AG04450 (cell line): ENCODE measurements at regions not wholly inside any gene's neighbourhood (a gene's known extent, or its start where the extent isn't known, plus 50 kb on each side); places are given as distances from the start of the nearest gene placed in this dataset.
"Not testable (repeated sequence)": the region's sequence is repeated elsewhere in the genome, so short reads cannot be mapped to it uniquely, and the experiment has no call there.

ENCODE experiments used
- CTCF ChIA-PET: fragments of 300-600, 350-600 bp; formaldehyde crosslinking; extraction: SDS; loops from one replicate; lab custom pipeline; 2022; ENCODE audit warnings: antibody characterized with exemption, inconsistent platforms; lab: Charles Lee
- POLR2A ChIA-PET: fragments of 350-600 bp; formaldehyde crosslinking; extraction: SDS; loops from one replicate; lab custom pipeline; 2021; ENCODE audit warnings: antibody characterized with exemption, inconsistent platforms; lab: Yijun Ruan, JAX
- DNase-seq: peaks from one replicate; pipeline ENCODE4 v3.0.0-alpha.2; 2011; ENCODE audit warnings: low read depth, low spot score
- H3K27ac ChIP-seq: one replicate; pipeline ENCODE4 v1.5.1; 2012; ENCODE audit warnings: low read depth, low read length, control low read depth
- H3K27me3 ChIP-seq: one replicate; pipeline ENCODE4 v1.6.0; 2012; ENCODE audit warnings: low read length; ENCODE audit not compliant: control insufficient read depth, insufficient read depth
- H3K4me3 ChIP-seq: 2 replicates; pipeline ENCODE4 v1.5.1; 2011; ENCODE audit warnings: mild to moderate bottlenecking, low read depth, low read length, control low read depth
- H3K9me3 ChIP-seq: 2 replicates; pipeline ENCODE4 v1.5.1; 2012; ENCODE audit warnings: low read length; ENCODE audit not compliant: control insufficient read depth, insufficient read depth
- CTCF ChIP-seq: IDR thresholded peaks from 2 replicates; pipeline ENCODE4 v1.5.1; 2011; ENCODE audit warnings: low read depth, low read length, control low read depth, inconsistent platforms

- POLR2A ChIA-PET = no interaction called here
- Histone ChIP-seq H3K27me3 (no peaks in the 10 kb centered on the region), H3K9me3 (no peaks in the 10 kb centered on the region), H3K27ac (no peak overlapping the region), H3K4me3 (no peak overlapping the region)
- CTCF ChIA-PET = no interaction called here
- DNase-seq = no peak
- TF ChIP-seq CTCF = no peak
These were observed 157.4 kb upstream of the P2RY1 start for GRCh38 chr3:152677491-152677890.

GRCh38 chr3:152682477-152682876 lies 152.5 kb upstream of the P2RY1 start:
- TF ChIP-seq CTCF = no peak
- Histone ChIP-seq H3K27me3 (no peaks in the 10 kb centered on the region), H3K27ac (no peak overlapping the region), H3K9me3 (peaks cover 3% of the 10 kb centered on the region; the same call in 1 of the 2 replicates), H3K4me3 (no peak overlapping the region)
- ChIA-PET CTCF (no interaction called here), POLR2A (no interaction called here)
- DNase-seq = no peak

GRCh38 chr3:152683521-152683999 lies 151.4 kb upstream of the P2RY1 start:
- CTCF ChIA-PET = no interaction called here
- DNase-seq = no peak

GRCh38 chr3:152684279-152684678 lies 150.7 kb upstream of the P2RY1 start:
- CTCF ChIA-PET = no interaction called here
- no peak for TF ChIP-seq CTCF
- Histone ChIP-seq H3K27me3 (no peaks in the 10 kb centered on the region), H3K9me3 (peaks cover 3% of the 10 kb centered on the region; the same call in 1 of the 2 replicates), H3K4me3 (no peak overlapping the region), H3K27ac (no peak overlapping the region)
- no peak for DNase-seq
- POLR2A ChIA-PET = no interaction called here

More at GRCh38 chr3:152683521-152683999, 151.4 kb upstream of the P2RY1 start:
- Histone ChIP-seq H3K4me3 (no peak overlapping the region), H3K9me3 (peaks cover 3% of the 10 kb centered on the region; the same call in 1 of the 2 replicates), H3K27me3 (no peaks in the 10 kb centered on the region), H3K27ac (no peak overlapping the region)
- no peak for TF ChIP-seq CTCF
- POLR2A ChIA-PET = no interaction called here

- DNase-seq = no peak
- no peak overlapping the region for H3K27ac ChIP-seq
- TF ChIP-seq CTCF = no peak
- peaks cover 3% of the 10 kb centered on the region; the same call in 1 of the 2 replicates for H3K9me3 ChIP-seq
- no peak overlapping the region for H3K4me3 ChIP-seq
- CTCF ChIA-PET = no interaction called here
- POLR2A ChIA-PET = no interaction called here
- no peaks in the 10 kb centered on the region for H3K27me3 ChIP-seq
These were observed 146.6 kb upstream of the P2RY1 start for GRCh38 chr3:152688313-152688712.

GRCh38 chr3:152692326-152692725 lies 142.6 kb upstream of the P2RY1 start:
- DNase-seq, CTCF ChIA-PET, H3K27ac ChIP-seq, H3K4me3 ChIP-seq, H3K9me3 ChIP-seq, H3K27me3 ChIP-seq, POLR2A ChIA-PET: not testable (repeated sequence)

GRCh38 chr3:152693521-152694250 lies 141.2 kb upstream of the P2RY1 start:
- POLR2A ChIA-PET, CTCF ChIA-PET, H3K4me3 ChIP-seq, DNase-seq, H3K27ac ChIP-seq, H3K9me3 ChIP-seq, H3K27me3 ChIP-seq: not testable (repeated sequence)
